ENCODE measurements at regions not wholly inside any gene's neighbourhood (a gene's known extent, or its start where the extent isn't known, plus 50 kb on each side); places are given as distances from the start of the nearest gene placed in this dataset.

DNA sequence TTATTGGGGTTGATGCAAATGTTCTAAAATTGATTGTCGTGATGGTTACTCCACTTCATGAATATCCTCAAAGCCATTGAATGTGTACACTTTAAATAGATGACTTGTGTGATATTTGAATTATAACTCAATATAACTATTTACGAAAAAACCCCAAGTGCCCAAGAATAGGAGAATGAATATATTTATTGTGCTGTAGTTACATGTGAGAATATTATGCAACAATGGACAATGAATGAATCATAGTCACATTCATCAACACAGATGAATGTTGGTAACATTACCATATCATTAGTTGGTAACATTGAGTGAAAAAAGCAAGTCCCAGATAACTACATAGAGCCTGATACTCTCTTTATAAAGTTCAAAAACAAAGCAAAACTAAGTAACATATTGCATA is 127.8 kb upstream of the UBL3 start:
- no peak for TF ChIP-seq EP300 (IDR thresholded peaks at IDR 0.05)
- TF ChIP-seq CEBPB (IDR thresholded peaks at IDR 0.05) = no peak
- TF ChIP-seq POLR2A (IDR thresholded peaks at IDR 0.05; ENCODE audit: low read length) = no peak
- TF ChIP-seq, protein P1, sequence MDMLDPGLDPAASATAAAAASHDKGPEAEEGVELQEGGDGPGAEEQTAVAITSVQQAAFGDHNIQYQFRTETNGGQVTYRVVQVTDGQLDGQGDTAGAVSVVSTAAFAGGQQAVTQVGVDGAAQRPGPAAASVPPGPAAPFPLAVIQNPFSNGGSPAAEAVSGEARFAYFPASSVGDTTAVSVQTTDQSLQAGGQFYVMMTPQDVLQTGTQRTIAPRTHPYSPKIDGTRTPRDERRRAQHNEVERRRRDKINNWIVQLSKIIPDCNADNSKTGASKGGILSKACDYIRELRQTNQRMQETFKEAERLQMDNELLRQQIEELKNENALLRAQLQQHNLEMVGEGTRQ (IDR thresholded peaks at IDR 0.05) = no peak
- TF ChIP-seq FOSB (CRISPR knock-in tag; IDR thresholded peaks at IDR 0.05) = no peak
- TF ChIP-seq, protein P2, sequence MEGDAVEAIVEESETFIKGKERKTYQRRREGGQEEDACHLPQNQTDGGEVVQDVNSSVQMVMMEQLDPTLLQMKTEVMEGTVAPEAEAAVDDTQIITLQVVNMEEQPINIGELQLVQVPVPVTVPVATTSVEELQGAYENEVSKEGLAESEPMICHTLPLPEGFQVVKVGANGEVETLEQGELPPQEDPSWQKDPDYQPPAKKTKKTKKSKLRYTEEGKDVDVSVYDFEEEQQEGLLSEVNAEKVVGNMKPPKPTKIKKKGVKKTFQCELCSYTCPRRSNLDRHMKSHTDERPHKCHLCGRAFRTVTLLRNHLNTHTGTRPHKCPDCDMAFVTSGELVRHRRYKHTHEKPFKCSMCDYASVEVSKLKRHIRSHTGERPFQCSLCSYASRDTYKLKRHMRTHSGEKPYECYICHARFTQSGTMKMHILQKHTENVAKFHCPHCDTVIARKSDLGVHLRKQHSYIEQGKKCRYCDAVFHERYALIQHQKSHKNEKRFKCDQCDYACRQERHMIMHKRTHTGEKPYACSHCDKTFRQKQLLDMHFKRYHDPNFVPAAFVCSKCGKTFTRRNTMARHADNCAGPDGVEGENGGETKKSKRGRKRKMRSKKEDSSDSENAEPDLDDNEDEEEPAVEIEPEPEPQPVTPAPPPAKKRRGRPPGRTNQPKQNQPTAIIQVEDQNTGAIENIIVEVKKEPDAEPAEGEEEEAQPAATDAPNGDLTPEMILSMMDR (IDR thresholded peaks at IDR 0.05) = no peak
- TF ChIP-seq, protein P3, sequence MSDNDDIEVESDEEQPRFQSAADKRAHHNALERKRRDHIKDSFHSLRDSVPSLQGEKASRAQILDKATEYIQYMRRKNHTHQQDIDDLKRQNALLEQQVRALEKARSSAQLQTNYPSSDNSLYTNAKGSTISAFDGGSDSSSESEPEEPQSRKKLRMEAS (IDR thresholded peaks at IDR 0.05) = no peak
- TF ChIP-seq, protein P4, sequence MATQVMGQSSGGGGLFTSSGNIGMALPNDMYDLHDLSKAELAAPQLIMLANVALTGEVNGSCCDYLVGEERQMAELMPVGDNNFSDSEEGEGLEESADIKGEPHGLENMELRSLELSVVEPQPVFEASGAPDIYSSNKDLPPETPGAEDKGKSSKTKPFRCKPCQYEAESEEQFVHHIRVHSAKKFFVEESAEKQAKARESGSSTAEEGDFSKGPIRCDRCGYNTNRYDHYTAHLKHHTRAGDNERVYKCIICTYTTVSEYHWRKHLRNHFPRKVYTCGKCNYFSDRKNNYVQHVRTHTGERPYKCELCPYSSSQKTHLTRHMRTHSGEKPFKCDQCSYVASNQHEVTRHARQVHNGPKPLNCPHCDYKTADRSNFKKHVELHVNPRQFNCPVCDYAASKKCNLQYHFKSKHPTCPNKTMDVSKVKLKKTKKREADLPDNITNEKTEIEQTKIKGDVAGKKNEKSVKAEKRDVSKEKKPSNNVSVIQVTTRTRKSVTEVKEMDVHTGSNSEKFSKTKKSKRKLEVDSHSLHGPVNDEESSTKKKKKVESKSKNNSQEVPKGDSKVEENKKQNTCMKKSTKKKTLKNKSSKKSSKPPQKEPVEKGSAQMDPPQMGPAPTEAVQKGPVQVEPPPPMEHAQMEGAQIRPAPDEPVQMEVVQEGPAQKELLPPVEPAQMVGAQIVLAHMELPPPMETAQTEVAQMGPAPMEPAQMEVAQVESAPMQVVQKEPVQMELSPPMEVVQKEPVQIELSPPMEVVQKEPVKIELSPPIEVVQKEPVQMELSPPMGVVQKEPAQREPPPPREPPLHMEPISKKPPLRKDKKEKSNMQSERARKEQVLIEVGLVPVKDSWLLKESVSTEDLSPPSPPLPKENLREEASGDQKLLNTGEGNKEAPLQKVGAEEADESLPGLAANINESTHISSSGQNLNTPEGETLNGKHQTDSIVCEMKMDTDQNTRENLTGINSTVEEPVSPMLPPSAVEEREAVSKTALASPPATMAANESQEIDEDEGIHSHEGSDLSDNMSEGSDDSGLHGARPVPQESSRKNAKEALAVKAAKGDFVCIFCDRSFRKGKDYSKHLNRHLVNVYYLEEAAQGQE (IDR thresholded peaks at IDR 0.05) = no peak

All from A549 (cell line).